ENCODE measurements at regions not wholly inside any gene's neighbourhood (a gene's known extent, or its start where the extent isn't known, plus 50 kb on each side); places are given as distances from the start of the nearest gene placed in this dataset.
A peak's percentile ranks its signal among the peaks of the same experiment; 100 is the strongest.

GRCh38 chr2:181177376-181177775 lies 197.0 kb downstream of the UBE2E3 start:
- no peak for DNase-seq (ENCODE audit: low read depth)
- no peak overlapping the region for H3K4me3 ChIP-seq (ENCODE audit: control insufficient read depth, low read depth, low read length)
- TF ChIP-seq, protein P1, sequence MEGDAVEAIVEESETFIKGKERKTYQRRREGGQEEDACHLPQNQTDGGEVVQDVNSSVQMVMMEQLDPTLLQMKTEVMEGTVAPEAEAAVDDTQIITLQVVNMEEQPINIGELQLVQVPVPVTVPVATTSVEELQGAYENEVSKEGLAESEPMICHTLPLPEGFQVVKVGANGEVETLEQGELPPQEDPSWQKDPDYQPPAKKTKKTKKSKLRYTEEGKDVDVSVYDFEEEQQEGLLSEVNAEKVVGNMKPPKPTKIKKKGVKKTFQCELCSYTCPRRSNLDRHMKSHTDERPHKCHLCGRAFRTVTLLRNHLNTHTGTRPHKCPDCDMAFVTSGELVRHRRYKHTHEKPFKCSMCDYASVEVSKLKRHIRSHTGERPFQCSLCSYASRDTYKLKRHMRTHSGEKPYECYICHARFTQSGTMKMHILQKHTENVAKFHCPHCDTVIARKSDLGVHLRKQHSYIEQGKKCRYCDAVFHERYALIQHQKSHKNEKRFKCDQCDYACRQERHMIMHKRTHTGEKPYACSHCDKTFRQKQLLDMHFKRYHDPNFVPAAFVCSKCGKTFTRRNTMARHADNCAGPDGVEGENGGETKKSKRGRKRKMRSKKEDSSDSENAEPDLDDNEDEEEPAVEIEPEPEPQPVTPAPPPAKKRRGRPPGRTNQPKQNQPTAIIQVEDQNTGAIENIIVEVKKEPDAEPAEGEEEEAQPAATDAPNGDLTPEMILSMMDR (conservative IDR thresholded peaks at IDR 0.05; ENCODE audit: control insufficient read depth, insufficient read depth, low read depth, low read length): no peak

GRCh38 chr2:181178130-181178529 lies 197.7 kb downstream of the UBE2E3 start:
- H3K4me3 ChIP-seq (ENCODE audit: control insufficient read depth, low read depth, low read length): no peak overlapping the region
- TF ChIP-seq, protein P1 (conservative IDR thresholded peaks at IDR 0.05; ENCODE audit: control insufficient read depth, insufficient read depth, low read depth, low read length): no peak
- no peak for DNase-seq (ENCODE audit: low read depth)

DNA sequence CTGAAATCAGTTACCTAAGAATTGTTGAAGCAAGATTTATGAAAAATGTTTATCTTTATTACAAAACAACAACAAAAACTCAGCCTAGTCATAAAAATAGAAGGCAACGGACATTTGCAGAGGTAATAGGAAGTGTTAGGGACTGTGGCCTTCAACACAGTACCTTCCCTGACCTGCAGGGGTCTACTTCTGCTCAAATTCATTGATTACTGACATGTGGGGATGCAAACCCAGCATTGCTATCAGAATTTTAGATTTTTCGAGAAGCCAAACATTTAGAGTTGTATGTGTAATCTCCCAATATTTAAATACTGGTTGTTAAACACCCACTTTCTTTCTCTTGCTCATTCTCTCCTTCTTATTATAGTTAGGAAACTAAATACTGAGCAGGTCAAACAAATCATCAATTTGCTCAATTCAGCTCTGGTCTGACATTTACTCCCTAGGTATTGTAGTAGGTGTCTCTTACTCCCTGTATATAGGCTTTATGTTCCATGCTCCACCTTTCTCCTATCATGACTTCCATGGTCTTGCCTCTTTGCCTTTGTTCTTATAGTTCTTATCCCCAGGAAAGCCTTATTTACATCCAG lies 198.5 kb downstream of the UBE2E3 start:
- TF ChIP-seq, protein P1 (conservative IDR thresholded peaks at IDR 0.05; ENCODE audit: control insufficient read depth, insufficient read depth, low read depth, low read length): peak; percentile 53
- DNase-seq (ENCODE audit: low read depth): no peak
- H3K4me3 ChIP-seq (ENCODE audit: control insufficient read depth, low read depth, low read length): no peak overlapping the region

GRCh38 chr2:181183878-181184542 lies 203.6 kb downstream of the UBE2E3 start:
- peak; percentile 29 for DNase-seq (ENCODE audit: low read depth)
- TF ChIP-seq, protein P1 (conservative IDR thresholded peaks at IDR 0.05; ENCODE audit: control insufficient read depth, insufficient read depth, low read depth, low read length): no peak
- no peak overlapping the region for H3K4me3 ChIP-seq (ENCODE audit: control insufficient read depth, low read depth, low read length)

- DNase-seq (ENCODE audit: low read depth): no peak
- H3K4me3 ChIP-seq (ENCODE audit: control insufficient read depth, low read depth, low read length): no peak overlapping the region
- TF ChIP-seq, protein P1 (conservative IDR thresholded peaks at IDR 0.05; ENCODE audit: control insufficient read depth, insufficient read depth, low read depth, low read length): no peak
Measured at GRCh38 chr2:181185421-181185820, 205.0 kb downstream of the UBE2E3 start.

- TF ChIP-seq, protein P1 (conservative IDR thresholded peaks at IDR 0.05; ENCODE audit: control insufficient read depth, insufficient read depth, low read depth, low read length): no peak
- H3K4me3 ChIP-seq (ENCODE audit: control insufficient read depth, low read depth, low read length): no peak overlapping the region
- no peak for DNase-seq (ENCODE audit: low read depth)
Measured at GRCh38 chr2:181185948-181186347, 205.5 kb downstream of the UBE2E3 start.

All from fibroblast of mammary gland (primary cell).